ENCODE measurements at regions not wholly inside any gene's neighbourhood (a gene's known extent, or its start where the extent isn't known, plus 50 kb on each side); places are given as distances from the start of the nearest gene placed in this dataset.

DNA sequence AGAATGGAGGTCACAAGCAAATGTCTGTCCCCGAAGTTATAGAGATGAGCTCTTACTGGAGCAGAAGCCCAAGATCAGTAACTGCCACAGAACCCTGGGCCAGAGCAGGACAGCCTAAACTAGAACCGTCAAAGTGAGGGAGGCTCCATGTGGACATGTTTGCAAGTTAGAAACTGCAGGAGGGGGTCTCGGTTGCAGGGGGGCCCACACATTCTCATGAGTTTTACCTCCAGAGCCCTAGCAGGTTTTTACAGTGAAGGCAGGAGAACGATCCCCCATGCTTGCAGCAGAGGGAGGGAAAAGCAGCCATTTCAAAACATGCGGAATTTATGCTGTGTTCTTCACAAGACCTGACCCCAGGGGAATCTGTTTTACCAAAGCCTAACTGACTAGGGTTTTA is 133.5 kb upstream of the B3GAT1 start:
- TF ChIP-seq CTCF (IDR thresholded peaks at IDR 0.05) (no peak), POLR2A (IDR thresholded peaks at IDR 0.05) (no peak)

Measured in right lobe of liver (tissue), 4 donors.